Trophoblast cell (in vitro differentiated cells and primary cell): ENCODE measurements at regions not wholly inside any gene's neighbourhood (a gene's known extent, or its start where the extent isn't known, plus 50 kb on each side); places are given as distances from the start of the nearest gene placed in this dataset.
A peak's percentile ranks its signal among the peaks of the same experiment; 100 is the strongest.

Experiments
- DNase-seq, 2 donors: peaks; one replicate each; pipeline ENCODE4 v3.0.0-alpha.2; 2016
- H2AFZ ChIP-seq: 2 replicates; pipeline ENCODE4 v1.6.1; 2013; ENCODE audit warnings: low read length, moderate library complexity, mild to moderate bottlenecking; ENCODE audit not compliant: insufficient read depth, poor library complexity
- H2AK5ac ChIP-seq: 2 replicates; pipeline ENCODE4 v1.6.1; 2013; ENCODE audit warnings: mild to moderate bottlenecking, low read length
- H2BK120ac ChIP-seq: 2 replicates; pipeline ENCODE4 v1.6.1; 2013; ENCODE audit warnings: low read length, mild to moderate bottlenecking, moderate library complexity; ENCODE audit not compliant: insufficient read depth, poor library complexity
- H2BK12ac ChIP-seq: 2 replicates; pipeline ENCODE4 v1.6.1; 2013; ENCODE audit warnings: mild to moderate bottlenecking, low read length, moderate library complexity
- H2BK5ac ChIP-seq: 2 replicates; pipeline ENCODE4 v1.6.1; 2013; ENCODE audit warnings: low read length, low read depth, moderate library complexity, mild to moderate bottlenecking; ENCODE audit not compliant: poor library complexity
- H3K14ac ChIP-seq: 2 replicates; pipeline ENCODE4 v1.6.1; 2013; ENCODE audit warnings: mild to moderate bottlenecking, low read length
- H3K18ac ChIP-seq: 2 replicates; pipeline ENCODE4 v1.6.1; 2013; ENCODE audit warnings: mild to moderate bottlenecking, low read length
- H3K23ac ChIP-seq: 2 replicates; pipeline ENCODE4 v1.6.1; 2013; ENCODE audit warnings: low read length
- H3K27ac ChIP-seq: 2 replicates; pipeline ENCODE4 v1.5.1; 2013; ENCODE audit warnings: low read depth, mild to moderate bottlenecking, inconsistent platforms, low read length, moderate library complexity
- H3K27me3 ChIP-seq: 2 replicates; pipeline ENCODE4 v1.6.1; 2013; ENCODE audit warnings: inconsistent platforms, mild to moderate bottlenecking, low read length, moderate library complexity; ENCODE audit not compliant: insufficient read depth
- H3K36me3 ChIP-seq, 2 experiments: 1 replicate in 1 of 2; 2 replicates in 1 of 2; pipeline ENCODE4 v1.6.1; 2013; ENCODE audit warnings: low read length in 2 of 2, mild to moderate bottlenecking in 2 of 2, moderate library complexity in 1 of 2; ENCODE audit not compliant: insufficient read depth in 2 of 2, control insufficient read depth in 1 of 2
- H3K4ac ChIP-seq: 2 replicates; pipeline ENCODE4 v1.6.1; 2013; ENCODE audit warnings: low read depth, mild to moderate bottlenecking, low read length, moderate library complexity
- H3K4me1 ChIP-seq, 2 experiments: 1 replicate in 1 of 2; 2 replicates in 1 of 2; pipeline ENCODE4 v1.6.1; 2013; ENCODE audit warnings: low read length in 2 of 2, mild to moderate bottlenecking in 2 of 2, moderate library complexity in 1 of 2; ENCODE audit not compliant: insufficient read depth in 2 of 2, control insufficient read depth in 1 of 2
- H3K4me2 ChIP-seq: 2 replicates; pipeline ENCODE4 v1.6.1; 2013; ENCODE audit warnings: inconsistent platforms, mild to moderate bottlenecking, low read length, moderate library complexity
- H3K4me3 ChIP-seq: 2 replicates; pipeline ENCODE4 v1.5.1; 2013; ENCODE audit warnings: mild to moderate bottlenecking, low read depth, low read length, inconsistent platforms
- H3K79me1 ChIP-seq: one replicate; pipeline ENCODE4 v1.6.1; 2013; ENCODE audit warnings: low read length
- H3K79me2 ChIP-seq: 2 replicates; pipeline ENCODE4 v1.6.1; 2013; ENCODE audit warnings: low read length, mild to moderate bottlenecking; ENCODE audit not compliant: control insufficient read depth, insufficient read depth, poor library complexity
- H3K9ac ChIP-seq: 2 replicates; pipeline ENCODE4 v1.6.1; 2013; ENCODE audit warnings: mild to moderate bottlenecking, low read length
- H3K9me3 ChIP-seq: 2 replicates; pipeline ENCODE4 v1.6.1; 2013; ENCODE audit warnings: low read depth, mild to moderate bottlenecking, control low read depth, inconsistent platforms, low read length; ENCODE audit not compliant: insufficient read depth
- H4K12ac ChIP-seq: 2 replicates; pipeline ENCODE4 v1.6.1; 2013; ENCODE audit warnings: low read depth, mild to moderate bottlenecking, low read length, moderate library complexity
- H4K8ac ChIP-seq: 2 replicates; pipeline ENCODE4 v1.6.1; 2013; ENCODE audit warnings: low read depth, mild to moderate bottlenecking, low read length, moderate library complexity
- H4K91ac ChIP-seq: one replicate; pipeline ENCODE4 v1.6.1; 2013; ENCODE audit warnings: low read depth, mild to moderate bottlenecking, low read length, moderate library complexity
- WGBS: extraction: QIAGEN DNeasy Blood & Tissue Kit; methylation state at CpG from one replicate; pipeline ENCODE4 v1.1.7; 2013; ENCODE audit warnings: missing lambda C conversion rate; ENCODE audit not compliant: insufficient read length, insufficient coverage; ENCODE audit errors: extremely low coverage; 5-methylcytosine and 5-hydroxymethylcytosine counted together

DNA sequence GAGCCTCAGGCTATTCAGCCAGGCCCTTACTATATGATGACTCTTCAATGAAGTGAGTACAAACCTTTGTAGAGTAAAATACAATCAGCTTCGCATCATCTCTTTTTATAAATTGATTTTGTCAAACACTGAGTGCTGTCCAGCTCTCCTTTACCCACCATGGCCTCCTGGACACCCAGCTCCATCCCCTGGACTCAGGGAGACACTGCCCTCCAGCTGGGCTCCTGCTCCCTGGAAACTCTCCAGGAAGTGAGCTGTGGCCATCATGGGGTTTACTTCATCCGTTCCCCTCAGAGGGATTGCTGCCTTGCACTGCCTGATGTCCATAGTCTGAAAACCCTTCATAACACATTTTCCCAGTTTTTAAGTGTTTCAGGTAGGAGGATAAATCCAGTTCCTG lies 82.5 kb upstream of the XIRP2 start:
- Histone ChIP-seq H4K91ac (no peak overlapping the region), H4K12ac (no peak overlapping the region), H3K4me3 (no peak overlapping the region), H3K9me3 (no peaks in the 10 kb centered on the region), H3K36me3 (no peaks in the 10 kb centered on the region), H2AFZ (no peak overlapping the region), H2BK12ac (no peak overlapping the region), H3K18ac (no peak overlapping the region), H3K27me3 (no peaks in the 10 kb centered on the region), H3K4ac (no peak overlapping the region), H2BK5ac (no peak overlapping the region), H3K23ac (no peak overlapping the region), H3K4me2 (no peak overlapping the region), H3K27ac (no peak overlapping the region), H2AK5ac (no peak overlapping the region), H4K8ac (no peak overlapping the region), H2BK120ac (no peak overlapping the region), H3K9ac (no peak overlapping the region), H3K14ac (no peak overlapping the region), H3K4me1 (no peaks in the 10 kb centered on the region), H3K79me1 (no peaks in the 10 kb centered on the region), H3K79me2 (no peaks in the 10 kb centered on the region)
- no CpG with 5 or more reads among the region's 2 CpGs for WGBS
- no peak for DNase-seq

DNA sequence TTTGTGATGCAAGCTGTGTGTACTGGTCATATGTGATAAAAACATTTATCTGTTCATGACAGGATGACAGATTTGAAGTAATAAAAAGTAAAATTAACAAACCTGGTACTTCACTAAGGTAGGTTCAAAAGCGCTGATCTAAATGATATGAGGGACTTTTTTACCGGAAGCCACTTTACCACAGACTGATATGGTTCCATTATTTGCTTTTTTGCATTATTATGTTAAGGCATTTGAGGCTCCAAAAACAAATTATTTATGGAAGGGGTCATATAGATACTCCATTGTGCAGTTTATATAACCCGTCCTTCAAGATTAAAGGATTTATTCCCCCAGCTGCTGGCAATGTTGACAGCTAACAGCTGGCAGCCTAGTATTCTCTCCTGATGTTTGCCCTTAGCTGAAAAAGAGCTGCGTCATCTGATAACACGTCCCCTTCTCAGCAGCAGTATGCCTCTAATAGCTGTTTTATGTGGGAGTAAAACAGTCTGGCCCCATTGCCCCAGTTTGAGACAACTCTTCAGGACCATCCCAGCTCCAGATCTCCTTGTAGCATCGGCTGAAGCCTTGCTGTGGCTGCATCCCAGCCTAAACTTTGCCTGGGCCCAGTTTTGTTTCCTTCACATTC lies 84.8 kb upstream of the XIRP2 start:
- Histone ChIP-seq H3K36me3 (no peaks in the 10 kb centered on the region), H3K27ac (no peak overlapping the region), H4K91ac (no peak overlapping the region), H3K9ac (no peak overlapping the region), H2BK5ac (no peak overlapping the region), H2AFZ (no peak overlapping the region), H2AK5ac (no peak overlapping the region), H2BK12ac (no peak overlapping the region), H3K23ac (no peak overlapping the region), H3K9me3 (no peaks in the 10 kb centered on the region), H2BK120ac (no peak overlapping the region), H3K27me3 (no peaks in the 10 kb centered on the region), H3K4me2 (no peak overlapping the region), H3K79me1 (no peaks in the 10 kb centered on the region), H3K4me3 (no peak overlapping the region), H4K12ac (no peak overlapping the region), H4K8ac (no peak overlapping the region), H3K4me1 (no peaks in the 10 kb centered on the region), H3K4ac (no peak overlapping the region), H3K79me2 (no peaks in the 10 kb centered on the region), H3K18ac (no peak overlapping the region), H3K14ac (no peak overlapping the region)
- DNase-seq = no peak
- WGBS = no CpG with 5 or more reads among the region's 6 CpGs

DNA sequence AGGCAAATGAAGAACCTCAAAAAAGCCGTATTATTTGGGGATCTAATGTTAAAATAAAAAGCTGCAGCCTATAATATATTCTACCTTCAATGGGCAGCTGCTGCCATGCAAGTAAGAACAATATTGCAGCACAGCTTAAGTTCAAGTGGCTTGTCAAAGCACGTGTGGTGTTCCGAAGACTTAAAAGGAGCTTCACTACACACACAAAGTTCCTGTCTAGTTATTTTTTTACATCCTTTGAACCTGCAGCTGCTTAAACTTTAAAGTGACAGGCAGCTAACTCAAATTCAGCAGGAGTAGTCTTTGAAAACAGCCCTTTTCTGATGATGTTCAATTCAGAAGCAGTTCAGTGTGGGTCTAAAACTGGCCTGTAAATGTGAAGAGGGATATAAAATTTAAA lies 85.8 kb upstream of the XIRP2 start:
- Histone ChIP-seq H3K27ac (no peak overlapping the region), H3K79me2 (no peaks in the 10 kb centered on the region), H2AFZ (no peak overlapping the region), H3K4me1 (no peaks in the 10 kb centered on the region), H2AK5ac (no peak overlapping the region), H3K23ac (no peak overlapping the region), H3K9ac (no peak overlapping the region), H3K79me1 (no peaks in the 10 kb centered on the region), H3K18ac (no peak overlapping the region), H2BK5ac (no peak overlapping the region), H3K9me3 (no peaks in the 10 kb centered on the region), H2BK120ac (no peak overlapping the region), H3K36me3 (no peaks in the 10 kb centered on the region), H4K8ac (no peak overlapping the region), H4K91ac (no peak overlapping the region), H3K4me3 (no peak overlapping the region), H3K4me2 (no peak overlapping the region), H3K4ac (no peak overlapping the region), H3K14ac (no peak overlapping the region), H2BK12ac (no peak overlapping the region), H4K12ac (no peak overlapping the region), H3K27me3 (no peaks in the 10 kb centered on the region)
- WGBS = no CpG with 5 or more reads among the region's 3 CpGs
- no peak for DNase-seq

DNA sequence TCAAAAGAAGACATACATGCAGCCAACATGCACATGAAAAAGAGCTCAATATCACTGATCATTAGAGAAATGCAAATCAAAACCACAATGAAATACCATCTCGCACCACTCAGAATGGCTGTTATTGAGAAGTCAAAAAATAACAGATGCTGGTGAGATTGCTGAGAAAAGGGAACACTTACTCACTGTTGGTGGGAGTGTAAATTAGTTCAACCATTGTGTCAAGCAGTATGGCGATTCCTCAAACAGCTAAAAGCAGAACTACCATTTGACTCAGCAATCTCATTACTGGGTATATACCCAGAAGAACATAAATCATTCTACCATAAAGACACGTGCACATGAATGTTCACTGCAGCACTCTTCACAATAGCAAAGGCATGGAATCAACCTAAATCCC lies 95.5 kb upstream of the XIRP2 start:
- Histone ChIP-seq H4K12ac (no peak overlapping the region), H3K79me1 (no peaks in the 10 kb centered on the region), H3K4me3 (no peak overlapping the region), H2BK120ac (no peak overlapping the region), H3K9ac (no peak overlapping the region), H2AFZ (no peak overlapping the region), H3K14ac (no peak overlapping the region), H4K91ac (no peak overlapping the region), H3K27ac (no peak overlapping the region), H3K79me2 (no peaks in the 10 kb centered on the region), H4K8ac (no peak overlapping the region), H3K27me3 (no peaks in the 10 kb centered on the region), H2BK12ac (no peak overlapping the region), H3K4me1 (no peaks in the 10 kb centered on the region), H3K4me2 (no peak overlapping the region), H3K23ac (no peak overlapping the region), H3K18ac (no peak overlapping the region), H3K4ac (no peak overlapping the region), H3K9me3 (no peaks in the 10 kb centered on the region), H3K36me3 (no peaks in the 10 kb centered on the region), H2BK5ac (no peak overlapping the region), H2AK5ac (no peak overlapping the region)
- no CpG with 5 or more reads among the region's 3 CpGs for WGBS
- DNase-seq = peak in 1 of 2 donors; percentile 1
